ENCODE measurements at regions not wholly inside any gene's neighbourhood (a gene's known extent, or its start where the extent isn't known, plus 50 kb on each side); places are given as distances from the start of the nearest gene placed in this dataset.
A peak's percentile ranks its signal among the peaks of the same experiment; 100 is the strongest.

DNA sequence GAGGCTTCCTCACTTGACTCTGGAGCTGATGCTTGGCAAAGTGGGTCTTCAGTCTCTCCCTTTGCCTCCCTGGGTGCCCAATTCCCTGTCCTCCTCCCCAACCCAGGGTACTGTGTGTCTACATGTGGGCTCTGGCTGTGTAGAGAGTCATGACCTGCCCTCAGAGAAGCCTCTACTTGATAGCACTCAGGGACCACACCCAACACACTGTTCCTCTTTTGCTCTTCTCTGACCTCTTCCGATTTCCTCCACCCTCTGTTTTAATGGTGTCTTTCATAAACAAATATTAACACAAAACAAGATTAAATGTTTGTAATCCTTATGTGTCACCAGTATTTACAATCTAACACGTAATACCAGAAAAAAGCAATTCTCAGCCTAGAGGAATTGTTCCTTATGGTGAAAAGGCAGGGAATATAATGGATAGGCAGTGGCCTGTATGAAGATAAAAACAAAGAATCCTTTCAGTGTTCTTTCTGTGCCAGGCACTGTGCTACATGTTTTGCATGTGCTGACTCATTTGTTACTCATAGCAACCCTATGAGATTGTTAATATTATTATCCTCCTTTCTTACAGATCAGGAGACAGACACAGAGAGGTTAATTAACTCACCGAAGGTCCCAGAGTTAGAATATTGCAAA is 58.2 kb downstream of the HSD3B1 start:
- no peak overlapping the region for H3K4me3 ChIP-seq (ENCODE audit: low read depth, low read length)
- TF ChIP-seq, protein P1, sequence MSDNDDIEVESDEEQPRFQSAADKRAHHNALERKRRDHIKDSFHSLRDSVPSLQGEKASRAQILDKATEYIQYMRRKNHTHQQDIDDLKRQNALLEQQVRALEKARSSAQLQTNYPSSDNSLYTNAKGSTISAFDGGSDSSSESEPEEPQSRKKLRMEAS (IDR thresholded peaks at IDR 0.05; ENCODE audit: low read depth, low read length) = no peak
- no peak for TF ChIP-seq MYC (IDR thresholded peaks at IDR 0.05; ENCODE audit: low read depth, low read length)
- no peak for TF ChIP-seq POLR2A (IDR thresholded peaks at IDR 0.05; ENCODE audit: extremely low read depth, insufficient read length)
- TF ChIP-seq, protein P2, sequence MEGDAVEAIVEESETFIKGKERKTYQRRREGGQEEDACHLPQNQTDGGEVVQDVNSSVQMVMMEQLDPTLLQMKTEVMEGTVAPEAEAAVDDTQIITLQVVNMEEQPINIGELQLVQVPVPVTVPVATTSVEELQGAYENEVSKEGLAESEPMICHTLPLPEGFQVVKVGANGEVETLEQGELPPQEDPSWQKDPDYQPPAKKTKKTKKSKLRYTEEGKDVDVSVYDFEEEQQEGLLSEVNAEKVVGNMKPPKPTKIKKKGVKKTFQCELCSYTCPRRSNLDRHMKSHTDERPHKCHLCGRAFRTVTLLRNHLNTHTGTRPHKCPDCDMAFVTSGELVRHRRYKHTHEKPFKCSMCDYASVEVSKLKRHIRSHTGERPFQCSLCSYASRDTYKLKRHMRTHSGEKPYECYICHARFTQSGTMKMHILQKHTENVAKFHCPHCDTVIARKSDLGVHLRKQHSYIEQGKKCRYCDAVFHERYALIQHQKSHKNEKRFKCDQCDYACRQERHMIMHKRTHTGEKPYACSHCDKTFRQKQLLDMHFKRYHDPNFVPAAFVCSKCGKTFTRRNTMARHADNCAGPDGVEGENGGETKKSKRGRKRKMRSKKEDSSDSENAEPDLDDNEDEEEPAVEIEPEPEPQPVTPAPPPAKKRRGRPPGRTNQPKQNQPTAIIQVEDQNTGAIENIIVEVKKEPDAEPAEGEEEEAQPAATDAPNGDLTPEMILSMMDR (IDR thresholded peaks at IDR 0.05; ENCODE audit: low read depth, low read length) = no peak
- DNase-seq (ENCODE audit: low read depth) = peak; percentile 6

DNA sequence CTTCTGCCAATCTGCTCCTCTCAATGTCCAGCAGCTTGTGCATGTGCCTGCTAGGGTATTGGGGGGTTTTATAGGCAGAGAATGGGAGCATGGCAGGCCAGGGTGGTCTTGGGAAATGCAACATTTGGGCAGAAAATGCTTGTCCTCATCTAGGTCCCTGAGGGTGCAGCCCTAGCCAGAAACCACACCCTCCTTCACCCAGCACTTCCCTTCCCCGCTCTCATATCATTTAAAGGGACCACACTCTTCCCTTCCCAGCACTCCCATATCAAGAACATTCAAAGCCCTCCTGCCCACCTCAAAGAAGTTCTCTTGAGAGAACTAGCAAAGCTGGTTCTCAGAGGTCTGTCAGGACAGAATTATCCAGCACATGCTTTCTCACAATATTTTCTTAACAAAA is 62.1 kb downstream of the HSD3B1 start:
- no peak overlapping the region for H3K4me3 ChIP-seq (ENCODE audit: low read depth, low read length)

More for the DNA sequence above, 62.1 kb downstream of the HSD3B1 start:
- DNase-seq (ENCODE audit: low read depth) = peak; percentile 6
- TF ChIP-seq MYC (IDR thresholded peaks at IDR 0.05; ENCODE audit: low read depth, low read length) (no peak), POLR2A (IDR thresholded peaks at IDR 0.05; ENCODE audit: extremely low read depth, insufficient read length) (no peak)
- TF ChIP-seq, protein P2 (IDR thresholded peaks at IDR 0.05; ENCODE audit: low read depth, low read length) = no peak
- TF ChIP-seq, protein P1 (IDR thresholded peaks at IDR 0.05; ENCODE audit: low read depth, low read length) = no peak
